Right ventricle myocardium inferior (tissue), 1 donor: ENCODE measurements at regions not wholly inside any gene's neighbourhood (a gene's known extent, or its start where the extent isn't known, plus 50 kb on each side); places are given as distances from the start of the nearest gene placed in this dataset.
"Not testable (repeated sequence)": the region's sequence is repeated elsewhere in the genome, so short reads cannot be mapped to it uniquely, and the experiment has no call there.

Experiments used
- ATAC-seq: fragments of 200-7000 bp; cut with Tn5 transposase; one replicate; pipeline ENCODE4 v1.9.1; 2020; ENCODE audit warnings: mild to moderate bottlenecking, moderate library complexity
- DNase-seq: peaks from one replicate; pipeline ENCODE4 v3.0.0; 2021; ENCODE audit errors: missing footprints
- intact Hi-C: fragments of 100-400 bp; cut with DNase I; formaldehyde crosslinking; loops from one replicate; pipeline ENCODE4 v1.11.0; 2022
- donor health status: DM: no; HTN: yes; CAD: no; lungs with severe emphysema.

DNA sequence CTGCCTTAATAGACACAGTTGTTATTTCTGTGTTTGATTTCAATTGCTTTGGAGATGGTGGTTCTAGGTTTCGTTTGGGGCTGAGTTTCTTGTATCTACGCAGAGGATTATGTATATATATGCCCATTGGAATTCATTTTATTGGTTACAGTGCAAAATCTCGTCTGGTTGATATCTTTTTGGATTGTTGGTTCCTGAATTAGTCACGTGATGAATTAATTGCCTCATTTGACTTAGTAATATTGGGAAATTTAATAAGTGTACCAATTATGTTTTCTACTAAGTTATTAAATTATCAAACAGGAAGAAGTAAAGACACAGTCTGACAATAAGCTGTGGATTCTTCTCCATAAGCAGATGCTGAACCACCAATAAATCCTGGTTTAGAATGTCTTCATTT is 467.9 kb upstream of the TENM3 start:
- no peak for ATAC-seq

GRCh38 chr4:181776264-181777054 is 466.7 kb upstream of the TENM3 start:
- no peak for DNase-seq
- intact Hi-C loops: no loop called here
- no peak for ATAC-seq

More for the DNA sequence above, 467.9 kb upstream of the TENM3 start:
- intact Hi-C loops: no loop called here
- no peak for DNase-seq

DNA sequence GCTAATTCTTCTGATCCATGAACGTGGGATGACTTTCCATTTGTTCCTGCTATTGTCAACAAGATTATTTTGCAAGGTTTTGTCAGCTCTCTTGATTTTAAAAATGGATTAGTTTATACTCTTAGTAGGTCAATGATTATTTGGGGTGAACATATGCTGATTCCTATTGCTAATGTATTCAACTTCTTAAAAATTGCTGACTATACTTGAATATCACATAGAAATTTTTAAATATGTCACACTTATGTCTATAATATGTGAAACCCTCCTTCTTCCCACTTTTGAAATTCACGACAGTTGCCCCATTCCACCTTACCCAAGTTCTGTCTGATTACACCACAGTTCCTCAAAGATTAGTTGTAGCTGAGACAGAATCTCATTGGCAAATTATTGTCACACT is 465.7 kb upstream of the TENM3 start:
- ATAC-seq (no peak), DNase-seq (no peak)
- intact Hi-C loops: no loop called here

GRCh38 chr4:181784881-181785280 is 458.3 kb upstream of the TENM3 start:
- intact Hi-C loops: no loop called here
- no peak for DNase-seq
- no peak for ATAC-seq

- intact Hi-C loops: no loop called here
Observed at GRCh38 chr4:181792641-181793040, 450.6 kb upstream of the TENM3 start.

DNA sequence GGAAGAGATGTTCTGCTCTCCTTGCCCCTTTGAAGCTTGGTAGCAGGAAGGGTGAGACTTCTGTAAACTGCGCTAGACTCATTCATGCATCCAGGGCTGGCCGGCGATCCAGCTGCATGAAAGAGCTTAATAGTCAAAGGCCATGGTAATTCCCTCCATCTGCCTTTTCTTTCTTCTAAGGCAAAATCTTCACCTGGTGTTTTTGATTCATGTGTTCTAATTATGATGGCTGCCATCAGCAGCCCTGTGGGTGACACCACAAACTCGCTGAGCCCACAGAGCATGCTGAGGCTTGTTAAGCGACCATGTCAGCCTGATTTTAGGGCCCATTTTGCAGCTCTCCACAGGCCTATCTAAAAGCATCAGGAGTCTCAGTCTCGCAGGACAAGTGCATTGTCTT is 450.1 kb upstream of the TENM3 start:
- no peak for ATAC-seq
- intact Hi-C loops: no loop called here
- DNase-seq: no peak

More at GRCh38 chr4:181792641-181793040, 450.6 kb upstream of the TENM3 start:
- ATAC-seq: no peak
- DNase-seq: no peak

GRCh38 chr4:181796502-181796901 is 446.7 kb upstream of the TENM3 start:
- DNase-seq (no peak), ATAC-seq (no peak)
- intact Hi-C loops: no loop called here

DNA sequence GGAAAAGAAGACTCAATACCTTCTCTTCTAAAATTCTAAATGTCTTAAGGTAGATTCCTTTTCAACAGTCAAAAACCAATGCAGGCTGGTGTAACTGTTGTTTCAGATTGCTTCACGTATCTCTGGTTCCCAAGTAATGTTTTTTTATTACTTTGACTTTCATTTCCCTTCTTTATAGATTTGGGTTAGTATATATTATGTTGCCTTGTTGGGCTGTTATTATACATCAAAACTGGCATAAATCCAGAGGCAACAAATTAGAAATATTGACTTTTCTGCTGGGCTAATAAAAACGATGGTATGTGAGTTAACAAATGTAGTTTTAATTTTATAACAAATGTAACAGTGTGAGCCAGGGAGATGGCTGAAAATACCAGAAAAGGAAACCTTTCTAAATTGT is 444.7 kb upstream of the TENM3 start:
- intact Hi-C loops: no loop called here
- no peak for DNase-seq
- no peak for ATAC-seq

DNA sequence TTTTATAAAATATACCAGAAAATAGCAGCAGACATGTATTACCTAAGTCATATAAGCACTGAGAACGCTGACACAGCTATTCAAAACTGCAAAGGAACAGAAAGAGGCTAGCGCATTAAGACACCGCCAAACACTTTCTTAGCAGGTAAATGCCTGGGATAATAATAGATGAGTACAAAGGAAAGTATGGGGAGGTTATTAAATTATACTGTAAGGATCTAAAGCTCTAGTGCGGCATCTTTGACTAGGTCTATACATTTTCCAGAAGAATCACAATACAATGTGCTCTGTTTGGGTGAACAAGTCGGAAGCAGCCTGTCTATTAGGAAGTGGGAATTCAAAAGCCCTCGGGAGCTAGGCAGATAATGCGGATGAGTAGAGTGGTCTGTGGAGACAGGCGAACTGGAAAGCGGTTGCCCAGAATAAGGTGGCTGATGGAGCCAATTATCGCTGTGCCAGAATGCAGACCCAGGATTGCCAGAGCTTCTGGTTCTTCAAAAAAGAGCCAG is 443.6 kb upstream of the TENM3 start:
- DNase-seq: no peak
- intact Hi-C loops: no loop called here
- no peak for ATAC-seq

DNA sequence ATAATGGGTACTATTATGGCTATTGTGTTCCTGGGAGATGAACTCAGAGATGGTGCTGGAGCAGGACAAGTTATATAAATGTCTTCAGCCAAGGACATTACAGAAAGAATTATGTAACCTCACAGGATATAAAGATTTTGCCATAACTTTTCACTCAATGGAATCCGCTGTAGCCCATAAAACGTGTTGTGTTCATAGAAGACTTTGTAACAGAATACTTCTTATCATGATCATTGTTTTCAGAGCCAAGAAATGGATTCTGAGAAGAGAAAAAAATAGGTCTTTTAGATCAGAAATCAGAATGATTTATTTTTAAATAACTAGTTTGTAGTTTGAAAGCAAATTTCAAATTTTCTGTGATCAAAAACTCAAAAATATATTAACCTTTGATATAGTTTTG is 441.0 kb upstream of the TENM3 start:
- no peak for ATAC-seq
- intact Hi-C loops: no loop called here

DNA sequence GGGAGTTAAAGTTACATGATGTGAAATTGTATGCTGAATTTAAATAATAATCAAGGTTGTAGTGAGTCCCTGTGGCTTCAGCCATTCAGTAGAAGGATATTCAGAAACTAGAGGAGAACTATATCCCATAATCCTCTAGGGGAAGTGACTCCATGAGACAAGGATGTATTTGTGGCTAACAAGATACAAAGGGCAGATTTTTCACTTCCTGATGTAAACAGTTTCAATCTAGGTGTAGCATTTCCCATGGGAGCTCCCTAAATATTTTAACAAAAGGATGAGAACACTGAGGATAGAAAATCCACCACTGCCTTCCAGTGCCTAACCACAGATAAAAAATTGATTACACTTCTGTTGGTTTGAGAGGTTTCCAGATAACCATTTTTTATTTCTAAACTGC is 435.4 kb upstream of the TENM3 start:
- intact Hi-C loops: no loop called here
- DNase-seq (no peak), ATAC-seq (no peak)

More for the DNA sequence above, 441.0 kb upstream of the TENM3 start:
- no peak for DNase-seq

DNA sequence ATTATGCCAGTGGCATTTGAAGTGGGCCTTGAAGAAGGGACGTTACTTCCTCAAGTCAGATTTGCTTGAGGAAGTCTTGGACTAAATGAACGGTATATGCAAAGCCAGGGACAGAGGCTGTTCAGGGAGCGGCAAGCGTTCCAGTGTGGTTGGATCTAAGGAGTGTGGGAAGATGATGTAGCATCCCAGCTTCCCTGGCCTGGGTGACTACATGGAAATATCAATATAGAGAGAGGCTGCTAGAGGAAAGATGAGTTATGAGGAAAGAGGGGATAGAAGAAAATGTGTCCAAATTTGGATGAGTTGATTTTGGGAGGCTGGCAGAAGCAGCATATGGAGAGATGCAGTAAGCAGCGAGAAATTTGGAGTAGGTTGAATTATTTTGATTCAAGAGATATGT is 432.5 kb upstream of the TENM3 start:
- DNase-seq: no peak
- ATAC-seq: no peak
- intact Hi-C loops: no loop called here

GRCh38 chr4:181811550-181811949 is 431.7 kb upstream of the TENM3 start:
- intact Hi-C loops, DNase-seq, ATAC-seq: not testable (repeated sequence)

- no peak for DNase-seq
- intact Hi-C loops: no loop called here
- ATAC-seq: peak; percentile 59
Observed at GRCh38 chr4:181819946-181820345, 423.3 kb upstream of the TENM3 start.

DNA sequence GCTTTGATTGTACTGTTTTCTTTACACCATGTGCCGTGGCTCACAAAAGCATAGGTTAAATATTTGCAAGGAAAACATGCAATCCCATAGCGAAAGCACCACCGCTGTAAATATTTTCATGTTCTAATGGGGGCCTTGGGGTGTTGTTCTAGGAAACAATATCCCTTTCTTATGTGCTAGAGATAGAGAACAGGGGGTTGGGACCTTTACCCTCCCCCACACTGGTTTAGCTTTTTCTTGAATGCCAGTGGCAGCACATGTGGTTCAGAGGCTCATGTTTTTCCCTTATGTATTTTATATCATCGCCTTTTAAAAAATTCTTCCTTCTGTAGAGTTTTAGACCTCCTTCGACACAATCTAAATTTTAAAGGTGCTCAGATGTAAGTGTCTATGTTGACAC is 422.6 kb upstream of the TENM3 start:
- ATAC-seq (no peak), DNase-seq (no peak)
- intact Hi-C loops: no loop called here

GRCh38 chr4:181821039-181822004 is 421.9 kb upstream of the TENM3 start:
- intact Hi-C loops: no loop called here
- DNase-seq (no peak), ATAC-seq (no peak)

DNA sequence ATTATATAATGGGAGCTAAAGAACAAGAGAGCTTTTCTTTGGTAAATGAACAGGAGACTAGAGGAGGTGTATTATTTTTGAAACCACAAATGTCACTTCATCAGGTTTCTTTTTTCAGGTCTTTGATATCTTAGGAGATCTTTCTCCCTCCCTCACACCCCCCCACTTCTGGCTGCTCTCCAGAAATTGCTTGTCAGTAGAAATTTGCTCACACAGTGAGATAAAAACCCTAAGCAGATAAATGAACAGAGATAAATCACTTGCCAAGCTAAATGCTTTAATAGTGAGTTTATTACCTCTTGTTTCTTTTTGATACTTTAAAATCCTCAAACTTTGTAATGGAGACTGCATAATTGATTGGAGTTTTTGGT is 421.2 kb upstream of the TENM3 start:
- intact Hi-C loops: no loop called here
- no peak for ATAC-seq
- DNase-seq: no peak

DNA sequence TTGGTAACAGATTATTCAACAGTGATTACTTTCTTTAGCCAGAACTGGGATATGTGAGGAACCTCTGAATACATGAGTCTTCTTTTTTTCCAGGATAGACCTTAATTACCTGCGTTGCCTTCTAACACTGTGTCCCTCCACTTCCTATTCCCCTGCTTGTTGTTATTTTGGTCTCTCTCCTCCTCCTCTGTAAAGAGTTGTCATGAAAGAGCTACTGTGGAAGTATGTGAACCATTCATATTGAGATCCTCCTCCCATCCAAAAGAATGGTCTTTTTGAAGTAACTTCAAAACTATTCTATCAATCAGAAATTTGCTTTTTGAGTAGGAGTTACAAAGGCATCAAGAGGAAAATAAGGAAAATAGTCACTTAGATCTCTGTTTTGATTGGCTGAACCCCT is 420.0 kb upstream of the TENM3 start:
- no peak for DNase-seq
- intact Hi-C loops: no loop called here
- ATAC-seq: no peak

GRCh38 chr4:181823645-181824044 is 419.6 kb upstream of the TENM3 start:
- ATAC-seq (no peak), DNase-seq (no peak)
- intact Hi-C loops: no loop called here

DNA sequence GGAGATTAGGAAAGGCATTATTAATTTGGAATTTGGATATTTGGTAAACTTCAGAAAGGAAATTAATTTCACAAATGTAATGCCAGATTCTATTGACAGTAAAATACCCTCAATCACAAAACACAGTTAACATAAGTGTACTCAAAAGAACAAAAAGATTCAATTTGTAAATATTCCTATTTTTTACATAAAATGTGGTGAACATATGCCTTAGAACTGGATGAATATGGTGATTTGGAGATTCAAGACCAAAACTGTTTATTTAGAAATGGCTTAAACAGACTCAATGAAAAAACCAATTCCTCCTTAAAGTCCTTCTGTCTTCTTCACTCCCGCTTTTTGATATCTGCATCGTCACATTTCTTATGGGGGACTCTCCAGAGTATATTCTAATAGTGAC is 417.6 kb upstream of the TENM3 start:
- DNase-seq: no peak
- no peak for ATAC-seq
- intact Hi-C loops: no loop called here
